UCSD-AML1 (cell line): ENCODE measurements at regions not wholly inside any gene's neighbourhood (a gene's known extent, or its start where the extent isn't known, plus 50 kb on each side); places are given as distances from the start of the nearest gene placed in this dataset.
A peak's percentile ranks its signal among the peaks of the same experiment; 100 is the strongest.

Source experiments
- DNase-seq: peaks from one replicate; lab custom pipeline; 2025; ENCODE audit not compliant: unreplicated experiment; lab: John Stamatoyannopoulos, UW

GRCh38 chr5:139733698-139734538 is 61.7 kb upstream of the PSD2 start:
- DNase-seq: no peak

GRCh38 chr5:139734539-139734916 is 61.1 kb upstream of the PSD2 start:
- DNase-seq: no peak

GRCh38 chr5:139738193-139739149 is 57.1 kb upstream of the PSD2 start:
- DNase-seq: no peak

- no peak for DNase-seq
Measured at GRCh38 chr5:139739150-139739974, 56.2 kb upstream of the PSD2 start.

GRCh38 chr5:139740138-139740991 is 55.2 kb upstream of the PSD2 start:
- no peak for DNase-seq

- DNase-seq: no peak
Measured at GRCh38 chr5:139740992-139741672, 54.5 kb upstream of the PSD2 start.

GRCh38 chr5:139741823-139742172 is 53.8 kb upstream of the PSD2 start:
- no peak for DNase-seq

GRCh38 chr5:139742173-139742903 is 53.3 kb upstream of the PSD2 start:
- DNase-seq: no peak

- DNase-seq: no peak
Measured at GRCh38 chr5:139743001-139743771, 52.4 kb upstream of the PSD2 start.

- DNase-seq: no peak
Measured at GRCh38 chr5:139743804-139744203, 51.8 kb upstream of the PSD2 start.

- DNase-seq: no peak
Measured at GRCh38 chr5:139744471-139745131, 51.0 kb upstream of the PSD2 start.

GRCh38 chr5:139745132-139745799 is 50.3 kb upstream of the PSD2 start:
- peak; percentile 39 for DNase-seq

- no peak for DNase-seq
Measured at GRCh38 chr5:139745800-139746690, 49.6 kb upstream of the PSD2 start.
